NCI-H510A (cell line): ENCODE measurements at regions not wholly inside any gene's neighbourhood (a gene's known extent, or its start where the extent isn't known, plus 50 kb on each side); places are given as distances from the start of the nearest gene placed in this dataset.
"Not testable (repeated sequence)": the region's sequence is repeated elsewhere in the genome, so short reads cannot be mapped to it uniquely, and the experiment has no call there.

ENCODE experiments used
- DNase-seq: peaks from one replicate; lab custom pipeline; 2025; lab: John Stamatoyannopoulos, UW

DNA sequence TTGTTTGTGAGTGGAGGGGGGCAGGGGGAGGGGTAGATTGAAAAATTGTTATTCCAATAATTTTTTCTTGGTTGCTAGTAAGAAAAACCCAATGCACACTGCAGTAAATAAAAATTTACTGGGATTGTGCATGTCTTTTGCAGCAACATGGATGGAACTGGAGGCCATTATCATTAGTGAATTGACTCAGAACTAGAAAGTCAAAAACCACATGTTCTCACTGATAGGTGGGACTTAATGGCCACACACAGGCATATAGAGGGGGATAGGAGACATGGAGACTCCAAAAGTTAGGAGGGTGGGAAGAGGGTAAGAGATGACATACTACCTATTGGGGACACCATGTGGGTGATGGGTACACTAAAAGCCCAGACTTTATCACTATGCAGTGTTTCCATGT is 67.2 kb downstream of the BUB3 start:
- no peak for DNase-seq

DNA sequence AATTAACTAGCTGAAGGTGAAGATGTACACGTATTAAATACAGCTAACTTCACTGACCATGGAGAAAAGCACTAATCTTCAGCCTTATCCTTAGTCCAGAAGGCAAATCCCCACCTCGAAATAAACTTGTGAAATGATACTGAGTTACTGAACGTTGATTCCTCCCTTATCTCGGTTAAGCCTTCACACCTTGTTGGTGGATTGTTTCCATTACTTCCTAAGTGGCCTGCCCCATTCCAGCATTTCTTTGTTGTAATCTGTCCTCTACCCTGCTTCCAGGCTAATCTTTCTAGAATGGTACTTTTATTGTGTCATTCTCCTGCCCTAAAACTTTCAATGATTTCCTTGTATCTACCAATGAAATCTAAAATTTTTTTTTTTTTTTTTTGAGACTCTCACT is 68.6 kb downstream of the BUB3 start:
- DNase-seq: no peak

DNA sequence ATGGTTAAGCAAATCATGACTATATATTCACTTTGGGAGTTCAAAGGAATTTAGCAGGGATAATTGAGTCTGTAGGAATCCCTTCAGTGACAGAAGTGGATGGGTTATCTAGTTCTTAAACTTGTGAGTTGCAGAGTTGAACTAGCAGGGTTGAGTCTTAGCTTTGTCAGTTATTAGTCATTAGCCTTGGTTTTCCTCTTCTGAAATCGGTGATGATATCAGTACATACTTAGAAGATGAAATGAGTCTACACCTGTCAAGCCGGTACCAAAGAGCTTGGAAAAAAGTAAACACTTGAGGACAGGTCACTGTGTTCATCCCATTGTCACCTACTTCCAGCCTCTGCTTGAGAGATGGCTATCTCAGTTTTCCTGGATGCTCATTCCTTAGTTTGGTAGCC is 73.5 kb downstream of the BUB3 start:
- DNase-seq: peak; percentile 4

DNA sequence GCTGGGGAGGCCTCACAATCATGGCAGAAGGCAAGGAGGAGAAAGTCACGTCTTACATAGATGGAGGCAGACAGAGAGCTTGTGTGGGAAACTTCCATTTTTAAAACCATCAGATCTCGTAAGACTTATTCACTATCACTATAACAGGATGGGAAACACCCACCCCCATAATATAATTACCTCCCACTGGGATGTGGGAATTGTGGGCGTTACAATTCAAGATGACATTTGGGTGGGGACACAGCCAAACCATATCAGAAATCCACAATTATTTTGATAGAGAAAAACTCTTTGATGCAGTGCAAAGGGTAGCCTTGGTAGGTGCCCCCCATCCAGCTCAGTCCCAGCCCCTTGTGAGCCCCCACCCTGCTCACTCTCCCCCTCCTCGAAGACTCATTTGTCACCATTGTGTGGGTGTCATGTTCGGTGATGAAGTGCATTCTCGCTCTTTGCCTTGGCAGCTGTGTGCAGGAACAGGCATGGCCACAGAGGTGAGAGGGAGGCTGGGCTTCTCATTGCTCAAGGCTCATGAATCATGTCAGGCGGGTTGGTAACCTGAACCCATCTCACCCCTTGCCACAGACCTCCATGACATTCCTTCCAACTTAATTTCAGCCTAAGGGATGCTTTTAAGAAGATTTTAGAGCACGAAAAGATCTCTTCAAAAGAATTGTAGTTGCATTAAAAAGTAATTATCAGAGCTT is 75.9 kb downstream of the BUB3 start:
- peak; percentile 63 for DNase-seq

DNA sequence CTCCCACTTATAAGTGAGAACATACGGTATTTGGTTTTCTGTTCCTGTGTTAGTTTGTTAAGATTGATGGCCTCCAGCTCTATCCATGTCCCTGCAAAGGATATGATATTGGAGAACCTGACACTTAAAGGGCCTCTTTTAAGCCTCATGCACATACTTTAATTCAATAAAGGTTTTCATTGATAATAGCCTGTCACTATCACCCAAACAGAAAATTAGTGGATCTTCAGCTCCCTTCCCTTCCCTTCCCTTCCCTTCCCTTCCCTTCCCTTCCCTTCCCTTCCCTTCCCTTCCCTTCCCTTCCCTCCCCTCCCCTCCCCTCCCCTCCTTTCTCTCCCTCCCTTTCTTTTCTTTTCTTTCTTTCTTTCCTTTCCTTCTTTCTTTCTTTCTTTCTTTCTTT is 78.7 kb downstream of the BUB3 start:
- DNase-seq: not testable (repeated sequence)

DNA sequence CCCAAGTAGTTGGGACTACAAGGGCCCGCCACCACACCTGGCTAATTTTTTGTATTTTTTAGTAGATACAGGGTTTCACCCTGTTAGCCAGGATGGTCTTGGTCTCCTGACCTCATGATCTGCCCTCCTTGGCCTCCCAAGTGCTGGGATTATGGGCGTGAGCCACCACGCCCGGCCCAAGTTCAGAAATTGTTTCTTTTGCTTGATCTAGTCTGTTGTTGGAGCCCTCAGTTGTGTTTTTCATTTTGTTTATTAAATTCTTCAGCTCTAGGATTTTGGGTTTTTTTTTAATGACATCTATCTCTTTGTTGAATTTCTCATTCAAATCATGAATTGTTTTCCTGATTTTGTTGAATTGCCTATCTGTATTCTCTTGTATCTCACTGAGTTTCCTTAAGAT is 80.8 kb downstream of the BUB3 start:
- DNase-seq: not testable (repeated sequence)

DNA sequence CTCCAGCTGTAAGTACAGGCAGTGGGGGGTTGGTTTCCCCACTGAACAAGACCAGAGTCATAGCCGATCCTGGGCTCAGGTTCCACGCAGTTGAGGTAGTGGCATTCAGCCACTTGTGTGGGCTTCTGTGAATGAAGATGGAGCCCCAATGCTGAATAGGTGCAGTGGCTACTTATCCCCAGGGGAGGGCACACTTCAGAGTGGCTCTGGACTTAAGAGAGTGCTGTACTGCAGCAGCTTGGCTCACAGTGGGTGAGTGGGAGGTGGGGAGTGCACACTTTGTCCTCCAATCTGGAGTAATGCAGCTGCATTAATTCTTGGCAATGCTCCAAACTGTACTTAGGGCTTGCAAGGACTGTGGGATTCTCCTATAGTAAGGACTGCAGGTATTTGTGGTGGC is 81.9 kb downstream of the BUB3 start:
- no peak for DNase-seq

DNA sequence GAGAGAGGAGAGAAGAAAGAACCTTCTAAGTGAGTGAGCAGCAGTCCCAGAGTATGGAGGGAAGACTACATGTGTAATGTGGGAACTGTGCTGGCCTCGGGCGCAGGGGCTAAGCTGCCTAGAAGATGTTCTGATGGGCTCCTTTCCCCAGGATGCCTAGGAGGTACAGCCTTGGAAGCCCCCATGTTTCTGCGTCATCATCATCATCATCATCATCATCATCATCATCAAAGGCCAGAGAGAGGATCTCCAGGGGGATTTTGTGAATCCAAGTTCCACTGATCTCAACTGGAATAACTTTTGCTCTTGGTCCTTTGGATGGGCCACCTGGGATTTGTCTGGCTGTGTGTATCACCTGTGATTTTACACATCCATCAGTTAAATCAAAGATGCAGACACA is 86.0 kb downstream of the BUB3 start:
- DNase-seq: no peak

DNA sequence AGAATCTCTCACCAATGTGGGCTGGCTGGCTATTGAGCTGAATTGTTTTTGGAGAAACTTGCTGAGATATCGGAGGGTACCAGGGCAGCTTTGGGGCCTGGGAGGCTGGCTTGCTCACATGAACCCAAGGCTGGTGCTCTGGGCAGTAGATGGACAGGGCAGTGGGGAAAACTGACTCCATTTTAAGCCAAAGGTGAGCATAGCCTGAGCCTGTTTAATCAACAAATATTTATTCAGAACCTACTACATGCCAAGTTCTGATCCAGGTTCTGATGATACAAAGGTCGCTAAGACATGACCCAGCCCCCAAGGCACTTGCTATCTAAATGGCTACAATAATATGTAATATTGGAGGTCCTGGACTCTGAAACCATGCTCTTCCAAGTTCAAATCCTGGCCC is 86.6 kb downstream of the BUB3 start:
- DNase-seq: no peak

DNA sequence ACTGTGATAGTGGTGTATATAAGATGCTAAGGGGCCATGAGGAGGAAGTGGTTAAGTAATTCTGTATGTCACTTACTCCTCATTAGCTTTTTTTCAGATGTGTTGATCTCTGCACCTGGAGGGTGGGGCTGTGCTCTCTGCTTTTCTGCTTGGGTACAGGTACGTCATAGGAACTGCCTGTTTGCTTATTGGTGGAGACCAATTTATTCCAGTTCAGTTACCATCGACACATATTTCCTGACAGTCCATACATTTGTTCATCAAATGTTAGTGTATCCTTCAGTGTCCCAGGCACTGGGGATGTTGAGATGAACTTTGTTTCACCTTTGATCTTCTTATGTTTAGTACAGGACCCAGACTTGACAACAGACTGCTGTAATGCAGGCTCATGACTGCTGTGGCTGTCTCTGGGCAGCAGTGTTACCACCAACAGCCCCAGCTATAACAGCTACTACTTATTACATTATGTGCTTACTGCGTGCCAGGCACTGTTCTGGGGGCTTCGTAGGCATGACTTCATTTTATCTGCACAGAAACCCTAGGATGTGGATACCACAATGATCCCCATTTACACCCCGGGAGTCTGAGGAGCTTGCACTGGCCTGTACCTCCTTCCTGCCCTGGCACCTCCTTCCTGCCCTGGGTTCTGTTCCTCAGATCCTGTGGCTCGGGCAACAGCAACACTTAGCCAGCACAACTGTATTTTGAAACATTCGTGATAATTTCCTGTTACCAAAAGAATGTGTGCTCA is 87.4 kb downstream of the BUB3 start:
- no peak for DNase-seq

DNA sequence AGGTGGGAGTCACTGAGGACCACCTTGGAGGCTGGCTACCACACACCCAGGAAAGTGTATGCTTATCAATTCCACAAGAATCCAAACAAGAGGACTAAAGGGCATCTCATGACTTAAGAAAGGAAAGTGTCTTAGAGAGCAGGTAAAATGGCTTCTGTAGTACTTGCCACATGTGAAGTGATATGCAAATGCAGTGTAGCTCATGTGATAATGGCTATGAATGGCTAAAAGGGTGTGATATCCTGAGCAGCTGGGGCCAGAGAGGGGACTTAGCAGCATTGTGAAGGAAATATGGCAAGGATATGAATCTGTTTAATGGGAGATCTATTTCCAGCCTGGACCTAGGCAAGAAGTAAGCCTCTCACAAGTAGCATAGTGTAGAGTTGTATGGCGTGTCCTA is 90.5 kb downstream of the BUB3 start:
- no peak for DNase-seq

DNA sequence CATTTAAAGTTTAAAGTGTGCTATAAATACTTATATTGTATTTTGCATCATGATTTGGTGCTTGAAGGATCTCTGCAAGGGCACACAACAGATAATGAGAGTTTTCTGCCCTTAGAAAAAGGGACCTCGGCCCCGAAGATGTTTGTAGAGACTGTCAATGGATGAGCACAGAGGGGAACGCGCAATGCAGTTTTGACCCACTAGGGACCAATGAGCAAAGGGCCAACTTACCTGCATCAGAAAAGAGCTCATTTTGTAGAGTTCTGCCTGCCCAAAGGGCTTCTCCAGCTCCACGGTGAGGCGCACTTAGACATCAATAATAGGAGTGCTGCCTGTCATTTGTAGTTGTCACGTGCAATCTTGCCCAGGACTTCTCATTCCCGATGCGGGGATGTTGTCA is 91.1 kb downstream of the BUB3 start:
- no peak for DNase-seq

DNA sequence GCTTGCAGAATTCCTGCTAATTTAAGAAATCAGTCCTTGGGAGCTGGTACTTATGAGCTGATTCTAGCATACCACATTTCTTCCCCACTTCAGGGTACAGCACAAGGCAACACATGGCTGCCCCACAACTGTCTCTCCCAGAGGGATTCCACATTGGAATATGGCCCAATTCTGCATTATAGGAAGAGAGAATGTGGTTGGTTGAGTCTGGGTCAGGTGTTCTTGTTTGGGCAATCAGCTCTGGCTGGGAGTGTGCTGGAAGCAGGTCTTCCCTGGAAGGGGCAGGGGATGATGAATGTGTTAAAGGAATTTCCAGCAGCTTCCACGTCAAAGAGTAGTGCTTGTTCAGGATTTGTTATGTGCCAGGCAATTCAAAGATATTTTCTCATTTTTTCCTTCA is 95.7 kb downstream of the BUB3 start:
- no peak for DNase-seq

DNA sequence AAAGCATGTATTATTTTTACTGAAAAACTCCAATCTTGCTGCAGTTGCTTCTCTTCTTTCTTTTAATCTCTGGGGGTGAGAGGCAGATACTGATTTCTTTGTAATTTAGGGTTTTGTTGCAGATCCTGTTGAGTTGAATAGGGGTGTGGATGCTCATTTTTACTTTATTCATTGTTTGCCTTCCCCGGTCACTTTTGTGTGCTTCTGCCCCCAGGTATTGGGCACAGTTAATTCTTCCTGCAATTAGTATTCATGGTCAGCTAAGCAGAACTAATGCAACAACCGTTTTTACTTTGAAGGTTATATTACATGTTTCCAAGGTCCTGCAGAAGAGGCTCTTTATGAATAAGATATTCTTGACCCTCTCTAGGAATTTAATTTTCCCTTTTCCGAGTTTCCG is 96.4 kb downstream of the BUB3 start:
- DNase-seq: no peak

DNA sequence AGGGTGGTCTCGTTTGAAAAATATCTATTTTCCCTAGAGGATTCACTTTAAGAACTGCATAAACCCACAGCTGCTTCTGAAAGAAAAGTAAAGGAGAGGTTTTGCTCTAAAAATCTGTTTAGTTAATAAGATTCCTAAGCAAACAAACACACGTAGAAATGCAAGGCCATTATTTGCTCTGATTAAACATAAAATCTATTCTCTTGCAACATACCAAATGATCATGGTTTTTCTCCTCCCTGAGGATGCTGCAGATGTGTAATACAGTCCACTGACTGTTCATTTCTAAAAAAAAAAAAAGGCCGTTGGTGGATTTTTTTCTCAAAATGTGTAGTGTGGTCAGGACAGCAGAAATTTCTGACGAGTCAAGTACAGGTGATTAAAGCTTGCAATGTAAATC is 98.6 kb downstream of the BUB3 start:
- no peak for DNase-seq

DNA sequence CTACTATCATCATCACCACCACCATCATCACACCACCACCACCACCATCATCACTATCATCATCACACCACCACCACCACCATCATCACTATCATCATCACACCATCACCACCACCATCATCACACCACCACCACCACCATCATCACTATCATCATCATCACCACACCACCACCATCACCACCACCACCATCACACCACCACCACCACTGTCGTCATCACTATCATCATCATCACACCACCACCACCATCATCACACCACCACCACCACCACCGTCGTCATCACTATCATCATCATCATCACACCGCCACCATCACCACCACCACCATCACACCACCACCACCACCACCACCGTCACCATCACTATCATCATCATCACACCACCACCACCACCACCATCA is 100.1 kb downstream of the BUB3 start:
- DNase-seq: not testable (repeated sequence)

DNA sequence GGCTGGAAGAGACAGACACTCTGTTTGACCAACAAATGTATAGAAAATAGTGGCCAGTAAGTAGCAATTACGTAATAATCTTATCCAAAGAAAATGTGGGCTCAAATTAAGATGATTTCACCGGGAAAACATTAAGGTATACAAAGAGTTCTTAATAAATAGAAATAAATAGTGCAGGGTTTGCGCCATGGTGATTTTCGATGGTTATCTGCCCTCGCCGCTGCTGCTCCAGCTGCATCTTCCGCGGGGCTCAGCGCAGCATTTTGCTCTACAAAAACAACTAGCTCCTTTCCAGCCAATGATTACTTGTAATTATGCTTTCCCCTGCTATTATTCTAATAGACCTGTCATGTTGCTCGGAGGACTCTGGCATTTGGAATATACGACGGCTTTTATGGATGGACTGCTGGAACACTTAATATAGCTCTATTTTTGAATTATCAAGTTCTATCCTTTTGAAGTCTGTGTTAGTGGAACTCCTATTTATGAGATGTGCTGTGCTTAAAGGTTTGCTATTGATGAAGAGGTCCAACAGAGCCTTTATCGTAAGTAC is 103.8 kb downstream of the BUB3 start:
- no peak for DNase-seq

DNA sequence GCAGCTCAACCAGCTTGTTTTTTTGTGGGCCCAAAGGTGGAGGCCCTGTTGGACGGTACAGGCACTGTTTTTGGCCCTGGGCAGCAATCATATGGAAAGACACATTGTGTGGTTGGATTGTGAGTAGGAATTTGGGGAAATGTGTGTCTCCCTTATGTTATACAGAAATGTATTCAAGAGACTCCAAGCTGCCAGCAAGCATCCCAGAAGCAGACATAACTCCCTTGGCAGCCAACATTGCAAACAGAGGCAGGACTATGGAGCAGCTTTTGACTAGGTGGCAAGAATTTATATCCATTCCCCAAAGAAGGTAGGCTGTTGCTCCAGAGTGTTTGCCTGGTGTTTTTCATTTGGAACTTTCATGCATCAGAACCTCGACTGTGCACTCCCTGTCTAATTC is 104.9 kb downstream of the BUB3 start:
- no peak for DNase-seq

DNA sequence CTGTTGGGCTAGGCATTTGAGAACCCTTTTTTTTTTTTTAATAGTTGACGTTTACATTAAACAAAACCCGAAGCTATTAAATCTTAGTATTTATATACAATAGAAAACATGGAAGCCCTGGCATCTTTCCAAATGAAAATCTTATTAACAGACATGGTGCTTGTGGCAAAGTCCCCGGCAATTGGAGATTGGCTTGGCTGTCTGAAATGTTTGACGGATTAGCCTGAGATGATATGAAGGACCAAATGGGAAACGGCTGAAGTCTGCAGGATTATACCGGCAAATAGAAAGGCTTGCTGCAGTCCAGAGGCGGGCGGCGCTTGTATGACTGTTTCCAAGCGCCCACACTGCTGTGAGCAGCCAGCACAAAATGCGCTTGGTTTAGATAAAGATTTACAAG is 105.6 kb downstream of the BUB3 start:
- no peak for DNase-seq

DNA sequence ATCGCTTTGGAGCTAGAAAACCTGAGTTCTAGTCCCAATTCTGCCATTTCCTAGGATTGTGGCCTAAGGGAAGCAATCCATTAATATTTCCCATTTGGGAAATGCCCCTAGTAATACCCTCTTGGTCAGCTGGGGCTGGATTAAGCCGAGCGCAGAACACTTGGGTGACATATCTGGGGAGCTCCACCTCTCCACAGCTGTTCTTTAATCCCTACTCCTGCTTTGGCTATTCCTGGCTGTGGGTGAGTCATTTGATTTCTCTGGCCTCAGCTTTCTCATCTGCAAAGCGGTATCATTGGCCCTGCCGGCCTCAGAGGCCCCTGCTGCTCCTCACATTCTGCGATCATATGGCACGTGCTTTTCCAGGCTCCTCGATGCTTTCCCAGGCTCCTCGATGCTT is 108.3 kb downstream of the BUB3 start:
- DNase-seq: no peak

DNA sequence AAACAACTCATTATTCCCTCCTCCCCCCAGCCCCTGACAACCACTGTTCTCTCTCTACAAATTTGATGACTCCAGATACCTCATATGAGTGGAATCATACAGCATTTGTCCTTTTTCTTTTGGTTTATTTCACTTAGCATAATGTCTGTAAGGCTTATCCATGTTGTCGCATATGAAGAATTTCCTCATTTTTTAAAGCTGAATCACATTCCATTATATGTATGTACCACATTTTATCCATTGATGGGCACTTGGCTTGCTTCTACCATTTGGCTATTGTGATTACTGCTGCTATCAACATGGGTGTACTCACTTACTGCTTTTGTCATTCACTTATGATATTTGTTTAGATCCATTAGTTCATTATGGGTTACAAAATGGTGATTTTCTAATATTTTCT is 112.8 kb downstream of the BUB3 start:
- no peak for DNase-seq

DNA sequence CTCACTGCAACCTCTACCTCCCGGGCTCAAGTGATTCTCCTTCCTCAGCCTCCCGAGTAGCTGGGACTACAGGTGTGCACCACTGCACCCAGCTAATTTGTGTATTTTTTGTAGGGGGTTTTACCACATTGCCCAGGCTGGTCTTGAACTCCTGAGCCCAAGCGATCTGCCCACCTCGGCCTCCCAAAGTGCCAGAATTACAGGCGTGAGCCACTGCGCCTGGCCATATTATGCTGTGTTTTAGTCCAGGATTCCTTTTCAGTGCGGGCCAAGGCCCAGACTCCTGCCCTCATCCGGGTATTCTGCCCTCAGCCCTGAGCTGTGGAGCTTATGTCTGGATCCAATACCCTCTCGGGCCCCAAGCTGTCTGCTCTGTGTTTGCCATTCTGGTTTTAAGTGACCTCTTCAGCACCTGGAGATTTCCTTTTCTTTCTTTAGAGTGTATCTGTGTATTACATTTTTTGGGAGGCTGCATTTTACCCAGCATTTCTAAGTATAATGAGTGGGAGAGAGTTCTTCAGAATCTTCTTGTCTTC is 114.9 kb downstream of the BUB3 start:
- no peak for DNase-seq

DNA sequence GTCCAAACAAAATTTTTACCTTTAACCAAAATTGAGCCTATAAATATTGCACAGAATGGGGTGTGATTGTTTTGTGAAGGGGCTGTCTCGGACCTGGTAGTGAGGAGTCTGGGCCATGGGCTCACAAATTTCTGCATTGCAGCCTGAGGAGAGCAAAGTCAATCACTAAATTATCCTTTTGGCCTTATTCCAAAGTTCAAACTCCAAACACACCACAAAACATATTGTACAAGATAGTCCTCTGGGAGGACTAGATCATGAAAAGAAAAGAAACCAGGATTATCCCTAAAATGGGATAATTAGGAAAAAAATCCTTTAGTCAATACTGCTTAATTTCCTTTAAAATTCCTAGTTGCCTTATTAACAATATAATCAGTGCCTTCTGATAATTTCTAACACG is 115.5 kb downstream of the BUB3 start:
- no peak for DNase-seq
